HepG2 (cell line): ENCODE measurements at regions not wholly inside any gene's neighbourhood (a gene's known extent, or its start where the extent isn't known, plus 50 kb on each side); places are given as distances from the start of the nearest gene placed in this dataset.
A peak's percentile ranks its signal among the peaks of the same experiment; 100 is the strongest.

Source experiments
- ATAC-seq: fragments of 200-7000 bp; cut with Tn5 transposase; 3 replicates; pipeline ENCODE4 v1.9.1; 2020; ENCODE audit warnings: mild to moderate bottlenecking, moderate library complexity
- BruUV-seq: library from RNA; stranded (reverse); fragments of 400-500 nt; replicated peaks from 2 replicates; lab custom pipeline; 2021; lab: Mats Ljungman, UMichigan
- CTCF ChIA-PET: fragments of 300-600 bp; formaldehyde crosslinking; extraction: SDS; loops from one replicate; lab custom pipeline; 2021; ENCODE audit warnings: low total read pairs, inconsistent platforms, low intra/inter-chr PET ratio; lab: Yijun Ruan, JAX
- POLR2A ChIA-PET: fragments of 350-600 bp; sonication (Branson Sonifier 250); formaldehyde crosslinking; loops from one replicate; lab custom pipeline; 2020; ENCODE audit warnings: antibody characterized with exemption, inconsistent platforms; lab: Yijun Ruan, JAX
- DNase-seq: peaks from one replicate; pipeline ENCODE4 v3.0.0-alpha.2; 2015; ENCODE audit warnings: low spot score
- FAIRE-seq: peaks from 3 replicates; lab custom pipeline; 2011; peaks lifted over from hg19 to GRCh38; lab: Jason Lieb, UNC
- H2AFZ ChIP-seq: one replicate; pipeline ENCODE4 v1.6.1; 2011; ENCODE audit warnings: low read length, inconsistent platforms
- H3K27ac ChIP-seq: fragments of 300-600 bp; 3 replicates; pipeline ENCODE4 v1.8.0; 2011; ENCODE audit warnings: mixed run types, mild to moderate bottlenecking, mixed read lengths, low read length, inconsistent platforms; ENCODE audit not compliant: insufficient read depth; ENCODE audit errors: extremely low read length
- H3K27me3 ChIP-seq, 2 experiments: fragments of 200-600 bp in 1 of 2; 2 replicates in 1 of 2; 3 replicates in 1 of 2; pipeline versions ENCODE4 v1.6.0 to v1.8.0; 2011; ENCODE audit warnings: low read length in 2 of 2, mild to moderate bottlenecking in 2 of 2, moderate library complexity in 2 of 2, inconsistent platforms in 1 of 2; ENCODE audit not compliant: insufficient read depth in 2 of 2, control insufficient read depth in 1 of 2
- H3K36me3 ChIP-seq, 2 experiments: fragments of 200-600 bp in 1 of 2; replicated peaks in 1 of 2; 2 replicates in 1 of 2; 3 replicates in 1 of 2; pipeline versions ENCODE4 v1.5.1 to v1.8.0; 2011; ENCODE audit warnings: low read length in 2 of 2, inconsistent platforms in 1 of 2; ENCODE audit not compliant: insufficient read depth in 2 of 2, control insufficient read depth in 1 of 2
- H3K4me1 ChIP-seq: 2 replicates; pipeline ENCODE4 v1.5.1; 2012; ENCODE audit warnings: low read length, inconsistent platforms; ENCODE audit not compliant: insufficient read depth
- H3K4me2 ChIP-seq: 2 replicates; pipeline ENCODE4 v1.6.0; 2011; ENCODE audit warnings: low read depth, low read length, inconsistent platforms
- H3K4me3 ChIP-seq, 3 experiments: fragments of 200-600 bp in 1 of 3; sonication (generic), shearing (Covaris generic) in 1 of 3; replicated peaks in 1 of 3; 2 replicates each; pipeline ENCODE4 v1.5.1; 2011 to 2016; ENCODE audit warnings: low read length in 3 of 3, inconsistent platforms in 2 of 3, low read depth in 2 of 3, mild to moderate bottlenecking in 2 of 3, control low read depth in 1 of 3, mixed read lengths in 1 of 3; ENCODE audit not compliant: insufficient read depth in 1 of 3
- H3K79me2 ChIP-seq: one replicate; pipeline ENCODE4 v1.6.1; 2011; ENCODE audit warnings: low read length, inconsistent platforms; ENCODE audit not compliant: insufficient read depth
- H3K9ac ChIP-seq: 2 replicates; pipeline ENCODE4 v1.6.0; 2011; ENCODE audit warnings: mild to moderate bottlenecking, low read depth, low read length, inconsistent platforms; ENCODE audit not compliant: insufficient read depth
- H3K9me3 ChIP-seq: 2 replicates; pipeline ENCODE4 v1.5.1; 2012; ENCODE audit warnings: mild to moderate bottlenecking, low read length
- H4K20me1 ChIP-seq: 2 replicates; pipeline ENCODE4 v1.6.0; 2011; ENCODE audit warnings: inconsistent platforms, mild to moderate bottlenecking, low read length, moderate library complexity; ENCODE audit not compliant: insufficient read depth
- ATF7 ChIP-seq, 2 experiments: fragments of 450-650 bp in 1 of 2; sonication (generic) in 1 of 2; formaldehyde crosslinking in 1 of 2; IDR thresholded peaks; 2 replicates each; pipeline versions ENCODE4 v1.4.0 to v1.6.1; 2016 to 2020; ENCODE audit warnings: antibody characterized with exemption in 1 of 2, mild to moderate bottlenecking in 1 of 2, missing genetic modification reagents in 1 of 2
- CBFB ChIP-seq: sonication (generic); formaldehyde crosslinking; IDR thresholded peaks from 2 replicates; pipeline ENCODE4 v1.4.0; 2020; ENCODE audit warnings: missing genetic modification reagents
- CEBPB ChIP-seq: IDR thresholded peaks from 2 replicates; pipeline ENCODE4 v1.6.1; 2011; ENCODE audit warnings: low read depth, low read length, improper control_type of control experiment, borderline replicate concordance
- HDAC2 ChIP-seq: sonication (generic); formaldehyde crosslinking; IDR thresholded peaks from 2 replicates; pipeline ENCODE4 v1.4.0; 2020; ENCODE audit warnings: missing genetic modification reagents
- KDM5B ChIP-seq: sonication (generic); formaldehyde crosslinking; IDR thresholded peaks from 2 replicates; pipeline ENCODE4 v1.4.0; 2020; ENCODE audit warnings: missing genetic modification reagents, mild to moderate bottlenecking, borderline replicate concordance
- LCORL ChIP-seq, 2 experiments: fragments of 450-650 bp in 1 of 2; sonication (generic) in 1 of 2; formaldehyde crosslinking in 1 of 2; IDR thresholded peaks; 2 replicates each; pipeline versions ENCODE4 v1.5.0 to v1.6.1; 2017 to 2020; ENCODE audit warnings: antibody characterized with exemption in 1 of 2, missing genetic modification reagents in 1 of 2
- MXI1 ChIP-seq: IDR thresholded peaks from 3 replicates; pipeline ENCODE4 v1.6.1; 2012; ENCODE audit warnings: low read depth, low read length, inconsistent platforms, borderline replicate concordance
- NCOA5 ChIP-seq: sonication (generic); formaldehyde crosslinking; IDR thresholded peaks from 2 replicates; pipeline ENCODE4 v1.4.0; 2020; ENCODE audit warnings: missing genetic modification reagents
- PHF8 ChIP-seq: sonication (generic); formaldehyde crosslinking; IDR thresholded peaks from 2 replicates; pipeline ENCODE4 v1.5.0; 2020; ENCODE audit warnings: missing genetic modification reagents
- STAT5B ChIP-seq: sonication (generic); formaldehyde crosslinking; IDR thresholded peaks from 2 replicates; pipeline ENCODE4 v1.4.0; 2020; ENCODE audit warnings: missing genetic modification reagents
- ZBTB3 ChIP-seq: sonication (generic); formaldehyde crosslinking; IDR thresholded peaks from 2 replicates; pipeline ENCODE4 v1.4.0; 2020; ENCODE audit warnings: low read depth, mild to moderate bottlenecking, moderate library complexity, missing genetic modification reagents, borderline replicate concordance
- ZNF101 ChIP-seq: sonication (generic); formaldehyde crosslinking; IDR thresholded peaks from 2 replicates; pipeline ENCODE4 v1.4.0; 2020; ENCODE audit warnings: mild to moderate bottlenecking, low read depth, missing genetic modification reagents, borderline replicate concordance
- ZNF274 ChIP-seq: sonication (generic); formaldehyde crosslinking; IDR thresholded peaks from 2 replicates; pipeline ENCODE4 v1.5.1; 2020; ENCODE audit warnings: mild to moderate bottlenecking, missing genetic modification reagents
- ZNF337 ChIP-seq: sonication (generic); formaldehyde crosslinking; IDR thresholded peaks from 2 replicates; pipeline ENCODE4 v1.5.1; 2020; ENCODE audit warnings: missing genetic modification reagents, low read depth, mild to moderate bottlenecking, borderline replicate concordance
- ZNF607 ChIP-seq: sonication (generic); formaldehyde crosslinking; IDR thresholded peaks from 2 replicates; pipeline ENCODE4 v1.5.1; 2020; ENCODE audit warnings: missing genetic modification reagents, mild to moderate bottlenecking, borderline replicate concordance
- ZNF720 ChIP-seq: sonication (generic); formaldehyde crosslinking; IDR thresholded peaks from 2 replicates; pipeline ENCODE4 v1.4.0; 2020; ENCODE audit warnings: missing genetic modification reagents
- ZNF737 ChIP-seq: sonication (generic); formaldehyde crosslinking; IDR thresholded peaks from 2 replicates; pipeline ENCODE4 v1.5.0; 2020; ENCODE audit warnings: missing genetic modification reagents, mild to moderate bottlenecking, borderline replicate concordance
- WGBS: methylation state at CpG from one replicate; pipeline ENCODE4 v1.1.6; 2017; ENCODE audit warnings: low lambda C conversion rate; 5-methylcytosine and 5-hydroxymethylcytosine counted together
- in situ Hi-C: cut with HindIII; loops from 2 replicates; pipeline ENCODE4 v1.10.0; 2017; ENCODE audit warnings: low pct_unique_long_range_greater_than_20kb; ENCODE audit not compliant: extremely low pct_ligation_motif_present
- intact Hi-C: fragments of 100-400 bp; cut with micrococcal nuclease; formaldehyde crosslinking; loops from one replicate; pipeline ENCODE4 v1.10.0; 2022; ENCODE audit not compliant: unreplicated experiment
- TF ChIP-seq, protein P1 (sequence below): sonication (generic); formaldehyde crosslinking; IDR thresholded peaks from 2 replicates; pipeline ENCODE4 v1.4.0; 2020; ENCODE audit warnings: missing genetic modification reagents
- TF ChIP-seq, protein P2 (sequence below): sonication (generic); formaldehyde crosslinking; IDR thresholded peaks from 2 replicates; pipeline ENCODE4 v1.8.0; 2022; ENCODE audit warnings: mild to moderate bottlenecking, missing genetic modification reagents, moderate library complexity

DNA sequence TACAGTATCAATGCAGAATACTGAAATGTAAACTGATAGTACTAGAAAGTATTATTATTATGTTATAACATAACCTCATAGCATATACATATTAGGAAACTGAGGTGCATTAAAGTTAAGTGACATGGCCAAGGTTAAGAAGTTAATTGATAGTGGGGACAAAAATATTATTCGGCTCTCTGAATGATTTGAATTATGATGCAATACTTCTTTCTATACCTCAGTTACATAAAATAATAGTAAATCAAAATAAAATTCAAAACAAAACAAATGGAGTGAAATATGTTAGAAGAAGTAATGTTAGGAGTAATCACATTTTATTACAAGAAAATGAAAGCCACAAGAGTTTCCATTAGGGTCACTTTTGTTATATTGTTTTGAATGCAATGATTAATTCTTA, 455.2 kb downstream of the PLA2G4A start:
- DNase-seq (no peak), FAIRE-seq (no peak), ATAC-seq (no peak)
- no peak overlapping the region for H2AFZ ChIP-seq
- in situ Hi-C loops (no loop called here), intact Hi-C loops (no loop called here)
- TF ChIP-seq CEBPB (peak; percentile 22; the same call in 1 of the 2 replicates), ATF7 (IDR thresholded peaks at IDR 0.05) (peak; percentile 57; the same call in 1 of the 2 replicates), ATF7 (CRISPR knock-in tag; IDR thresholded peaks at IDR 0.05) (no peak), ZNF720 (CRISPR knock-in tag) (no peak)
- H3K36me3 ChIP-seq, result no peaks in the 10 kb centered on the region
- H3K9me3 ChIP-seq, result no peaks in the 10 kb centered on the region
- WGBS, result 5% methylated on average over 1 of the region's 1 CpG
- H3K27me3 ChIP-seq, result no peaks in the 10 kb centered on the region
- ChIA-PET CTCF (no interaction called here), POLR2A (no interaction called here)
- H3K9ac ChIP-seq, result no peak overlapping the region
- H4K20me1 ChIP-seq, result no peaks in the 10 kb centered on the region
- H3K4me1 ChIP-seq, result no peaks in the 10 kb centered on the region
- H3K79me2 ChIP-seq, result no peaks in the 10 kb centered on the region
- no peak overlapping the region for H3K4me3 ChIP-seq
- no TSS peak for BruUV-seq
- no peak overlapping the region for H3K4me2 ChIP-seq
- H3K27ac ChIP-seq, result no peak overlapping the region

DNA sequence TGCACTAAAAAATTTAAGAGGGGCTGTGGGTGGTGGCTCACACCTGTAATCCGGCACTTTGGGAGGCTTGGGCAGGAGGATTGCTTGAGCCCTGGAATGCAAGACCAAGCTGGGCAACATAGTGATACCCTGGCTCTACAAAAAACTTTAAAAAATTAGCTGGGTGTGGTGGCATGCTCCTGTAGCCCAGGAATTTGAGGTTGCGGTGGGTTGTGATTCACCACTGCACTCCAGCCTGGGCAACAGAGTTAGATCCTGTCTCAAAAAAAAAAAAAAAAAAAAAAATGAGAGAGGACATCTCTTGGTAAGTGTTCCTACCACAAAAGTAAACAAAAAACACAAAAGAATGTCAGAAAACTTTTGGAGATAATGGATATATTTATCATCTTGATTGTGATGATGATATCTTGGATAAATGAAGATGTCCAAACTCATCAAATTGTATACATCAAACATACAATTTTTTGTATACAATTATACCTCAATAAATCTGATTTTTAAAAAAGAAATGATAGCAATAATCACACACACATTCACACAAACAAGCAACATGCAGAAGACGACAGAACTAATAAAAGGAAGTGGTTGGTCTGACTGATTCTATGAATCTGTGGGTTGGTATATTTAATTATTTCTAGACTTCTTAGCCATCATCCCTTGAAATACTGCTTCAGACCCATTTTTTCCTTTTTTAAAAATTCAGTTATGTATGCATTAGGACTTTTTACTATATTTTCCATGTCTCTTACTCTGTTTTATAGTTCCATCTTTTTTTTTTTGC, 465.9 kb downstream of the PLA2G4A start:
- Histone ChIP-seq H3K79me2 (no peaks in the 10 kb centered on the region), H3K27me3 (no peaks in the 10 kb centered on the region), H3K9me3 (no peaks in the 10 kb centered on the region), H3K36me3 (no peaks in the 10 kb centered on the region), H2AFZ (no peak overlapping the region), H3K27ac (no peak overlapping the region), H3K4me3 (no peak overlapping the region), H3K4me2 (no peak overlapping the region), H4K20me1 (no peaks in the 10 kb centered on the region), H3K9ac (no peak overlapping the region), H3K4me1 (no peaks in the 10 kb centered on the region)
- intact Hi-C loops (no loop called here), in situ Hi-C loops (no loop called here)
- no peak for ATAC-seq
- ChIA-PET POLR2A (no interaction called here), CTCF (no interaction called here)
- BruUV-seq, result no TSS peak
- FAIRE-seq, result no peak
- no peak for DNase-seq
- 2% methylated on average over 3 of the region's 3 CpGs for WGBS
- TF ChIP-seq ZNF737 (CRISPR knock-in tag), result no peak
- TF ChIP-seq, protein P1, sequence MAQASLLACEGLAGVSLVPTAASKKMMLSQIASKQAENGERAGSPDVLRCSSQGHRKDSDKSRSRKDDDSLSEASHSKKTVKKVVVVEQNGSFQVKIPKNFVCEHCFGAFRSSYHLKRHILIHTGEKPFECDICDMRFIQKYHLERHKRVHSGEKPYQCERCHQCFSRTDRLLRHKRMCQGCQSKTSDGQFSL (CRISPR knock-in tag), result no peak
- TF ChIP-seq PHF8 (CRISPR knock-in tag), result no peak
- TF ChIP-seq LCORL (IDR thresholded peaks at IDR 0.05), result no peak
- TF ChIP-seq LCORL (CRISPR knock-in tag; IDR thresholded peaks at IDR 0.05), result no peak
- no peak for TF ChIP-seq NCOA5 (CRISPR knock-in tag)
- no peak for TF ChIP-seq MXI1
- TF ChIP-seq ZNF101 (CRISPR knock-in tag), result no peak
- TF ChIP-seq, protein P2, sequence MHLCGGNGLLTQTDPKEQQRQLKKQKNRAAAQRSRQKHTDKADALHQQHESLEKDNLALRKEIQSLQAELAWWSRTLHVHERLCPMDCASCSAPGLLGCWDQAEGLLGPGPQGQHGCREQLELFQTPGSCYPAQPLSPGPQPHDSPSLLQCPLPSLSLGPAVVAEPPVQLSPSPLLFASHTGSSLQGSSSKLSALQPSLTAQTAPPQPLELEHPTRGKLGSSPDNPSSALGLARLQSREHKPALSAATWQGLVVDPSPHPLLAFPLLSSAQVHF, result no peak
- TF ChIP-seq ZBTB3 (CRISPR knock-in tag), result no peak
- TF ChIP-seq CBFB (CRISPR knock-in tag), result no peak
- TF ChIP-seq ZNF607 (CRISPR knock-in tag), result no peak
- no peak for TF ChIP-seq ZNF274 (CRISPR knock-in tag)
- no peak for TF ChIP-seq STAT5B (CRISPR knock-in tag)
- no peak for TF ChIP-seq HDAC2 (CRISPR knock-in tag)
- no peak for TF ChIP-seq KDM5B
- no peak for TF ChIP-seq ZNF337
